Ovary (tissue), 3 donors: ENCODE measurements at regions not wholly inside any gene's neighbourhood (a gene's known extent, or its start where the extent isn't known, plus 50 kb on each side); places are given as distances from the start of the nearest gene placed in this dataset.
"Not testable (repeated sequence)": the region's sequence is repeated elsewhere in the genome, so short reads cannot be mapped to it uniquely, and the experiment has no call there.

Source experiments
- CTCF ChIP-seq, 3 donors: fragments of 450-650 bp in 2 of 3; fragments of 200-600 bp in 1 of 3; IDR thresholded peaks; one replicate each; pipeline versions ENCODE4 v1.5.1 to v1.8.0; 2016 to 2022; ENCODE audit warnings: antibody characterized with exemption in 3 of 3, mild to moderate bottlenecking in 1 of 3
- EP300 ChIP-seq: sonication (generic); formaldehyde crosslinking; IDR thresholded peaks from one replicate; pipeline ENCODE4 v1.6.1; 2017; ENCODE audit warnings: antibody characterized with exemption
- POLR2A ChIP-seq: fragments of 450-650 bp; IDR thresholded peaks from one replicate; pipeline ENCODE4 v1.6.1; 2017; ENCODE audit warnings: antibody characterized with exemption, mild to moderate bottlenecking, moderate library complexity
- donor health status: DM: no; HTN: no; CAD: no.

- not testable (repeated sequence) for TF ChIP-seq CTCF (IDR thresholded peaks at IDR 0.05); EP300; POLR2A
Measured at GRCh38 chr15:21357056-21357455, 83.2 kb downstream of the POTEB3 start.
